Gastrocnemius medialis (tissue), 4 donors: ENCODE measurements at regions not wholly inside any gene's neighbourhood (a gene's known extent, or its start where the extent isn't known, plus 50 kb on each side); places are given as distances from the start of the nearest gene placed in this dataset.

Experiments used
- CTCF ChIP-seq, 5 experiments: fragments of 450-650 bp in 3 of 5; fragments of 200-600 bp in 2 of 5; sonication (generic) in 2 of 5; IDR thresholded peaks in 4 of 5; conservative IDR thresholded peaks in 1 of 5; 1 replicate in 4 of 5; 2 replicates in 1 of 5; pipeline ENCODE4 v1.5.1; 2016 to 2019; ENCODE audit warnings: antibody characterized with exemption in 5 of 5, mild to moderate bottlenecking in 3 of 5, moderate library complexity in 3 of 5
- POLR2A ChIP-seq, 2 donors: fragments of 450-650 bp; IDR thresholded peaks; one replicate each; pipeline ENCODE4 v1.6.1; 2017; ENCODE audit warnings: antibody characterized with exemption in 2 of 2, mild to moderate bottlenecking in 2 of 2, moderate library complexity in 2 of 2

- TF ChIP-seq CTCF (IDR thresholded peaks at IDR 0.05 in 4 of 5, conservative IDR thresholded peaks at IDR 0.05 in 1 of 5) = no peak
- no peak for TF ChIP-seq POLR2A (IDR thresholded peaks at IDR 0.05)
These were observed 1080.1 kb upstream of the ALCAM start for GRCh38 chr3:104286645-104287044.
